A673 (cell line): ENCODE measurements at regions not wholly inside any gene's neighbourhood (a gene's known extent, or its start where the extent isn't known, plus 50 kb on each side); places are given as distances from the start of the nearest gene placed in this dataset.
A peak's percentile ranks its signal among the peaks of the same experiment; 100 is the strongest.

Experiments used
- BruUV-seq: library from RNA; stranded (reverse); fragments of 400-500 nt; replicated peaks from 2 replicates; lab custom pipeline; 2021; lab: Mats Ljungman, UMichigan
- CTCF ChIA-PET: fragments of 300-600 bp; sonication (Branson Sonifier 250); formaldehyde crosslinking; loops from one replicate; lab custom pipeline; 2022; ENCODE audit warnings: antibody characterized with exemption; lab: Charles Lee
- POLR2A ChIA-PET: fragments of 300-600 bp; sonication (Branson Sonifier 250); formaldehyde crosslinking; loops from one replicate; lab custom pipeline; 2022; ENCODE audit warnings: antibody characterized with exemption; ENCODE audit not compliant: low non-redundant PET; lab: Charles Lee
- DNase-seq: peaks from one replicate; pipeline ENCODE4 v3.0.0-alpha.2; 2015; ENCODE audit warnings: low spot score
- H3K27ac ChIP-seq: fragments of 200-600 bp; sonication (generic); 2 replicates; pipeline ENCODE4 v1.5.1; 2016; ENCODE audit warnings: mixed run types, low read depth, mild to moderate bottlenecking, mixed read lengths, antibody characterized with exemption, low read length; ENCODE audit not compliant: poor library complexity, severe bottlenecking
- H3K27me3 ChIP-seq: fragments of 200-600 bp; sonication (generic); replicated peaks from 2 replicates; pipeline ENCODE4 v1.6.1; 2017; ENCODE audit warnings: mixed run types, low read depth, mild to moderate bottlenecking, mixed read lengths, antibody characterized with exemption, low read length; ENCODE audit not compliant: insufficient read depth, poor library complexity
- H3K36me3 ChIP-seq: fragments of 200-600 bp; sonication (generic); 2 replicates; pipeline ENCODE4 v1.6.1; 2016; ENCODE audit warnings: mixed run types, mild to moderate bottlenecking, mixed read lengths, antibody characterized with exemption, low read length; ENCODE audit not compliant: insufficient read depth, poor library complexity, severe bottlenecking
- H3K4me1 ChIP-seq: fragments of 200-600 bp; sonication (generic); 2 replicates; pipeline ENCODE4 v1.6.1; 2017; ENCODE audit warnings: mixed run types, mild to moderate bottlenecking, mixed read lengths, antibody characterized with exemption, low read length; ENCODE audit not compliant: insufficient read depth, poor library complexity, severe bottlenecking
- H3K4me3 ChIP-seq: fragments of 200-600 bp; sonication (generic); 2 replicates; pipeline ENCODE4 v1.5.1; 2016; ENCODE audit warnings: low read depth, mixed run types, mild to moderate bottlenecking, mixed read lengths, low read length; ENCODE audit not compliant: poor library complexity, severe bottlenecking
- H3K9me3 ChIP-seq: fragments of 200-600 bp; sonication (generic); 2 replicates; pipeline ENCODE4 v1.6.1; 2016; ENCODE audit warnings: mixed run types, low read depth, mild to moderate bottlenecking, mixed read lengths, antibody characterized with exemption, low read length; ENCODE audit not compliant: poor library complexity, severe bottlenecking
- CTCF ChIP-seq: fragments of 300-800, 200-600 bp; sonication (generic); conservative IDR thresholded peaks from 2 replicates; pipeline ENCODE4 v1.5.1; 2017; ENCODE audit warnings: low read depth, mild to moderate bottlenecking, antibody characterized with exemption, low read length, moderate library complexity, mixed read lengths
- EZH2 ChIP-seq: fragments of 200-600 bp; sonication (generic); IDR thresholded peaks from 2 replicates; pipeline ENCODE4 v1.6.1; 2017; ENCODE audit warnings: borderline replicate concordance, low read depth, mild to moderate bottlenecking, mixed read lengths, antibody characterized with exemption, low read length; ENCODE audit not compliant: poor library complexity, severe bottlenecking
- intact Hi-C: fragments of 100-400 bp; cut with micrococcal nuclease; formaldehyde crosslinking; loops from one replicate; pipeline ENCODE4 v1.10.0; 2022; ENCODE audit not compliant: unreplicated experiment

- no peak for TF ChIP-seq EZH2
- no peak for TF ChIP-seq CTCF
- H3K4me1 ChIP-seq, result peaks cover 13% of the 10 kb centered on the region
- no peak overlapping the region for H3K4me3 ChIP-seq
- no TSS peak for BruUV-seq
- H3K27me3 ChIP-seq, result no peaks in the 10 kb centered on the region
- no peaks in the 10 kb centered on the region for H3K36me3 ChIP-seq
- ChIA-PET CTCF (no interaction called here), POLR2A (no interaction called here)
- H3K9me3 ChIP-seq, result no peaks in the 10 kb centered on the region
- H3K27ac ChIP-seq, result no peak overlapping the region
- intact Hi-C loops, result no loop called here
- no peak for DNase-seq
These were observed 292.1 kb upstream of the ATP2B1 start for GRCh38 chr12:90000721-90001120.

GRCh38 chr12:89999699-90000505, 291.3 kb upstream of the ATP2B1 start:
- peaks cover 13% of the 10 kb centered on the region for H3K4me1 ChIP-seq
- POLR2A ChIA-PET, result no interaction called here
- H3K27ac ChIP-seq, result no peak overlapping the region
- H3K4me3 ChIP-seq, result no peak overlapping the region
- BruUV-seq, result no TSS peak
- H3K36me3 ChIP-seq, result no peaks in the 10 kb centered on the region
- H3K27me3 ChIP-seq, result no peaks in the 10 kb centered on the region
- DNase-seq, result peak; percentile 76
- intact Hi-C loops, result no loop called here
- CTCF ChIA-PET, result no interaction called here
- TF ChIP-seq CTCF (no peak), EZH2 (no peak)
- no peaks in the 10 kb centered on the region for H3K9me3 ChIP-seq

DNA sequence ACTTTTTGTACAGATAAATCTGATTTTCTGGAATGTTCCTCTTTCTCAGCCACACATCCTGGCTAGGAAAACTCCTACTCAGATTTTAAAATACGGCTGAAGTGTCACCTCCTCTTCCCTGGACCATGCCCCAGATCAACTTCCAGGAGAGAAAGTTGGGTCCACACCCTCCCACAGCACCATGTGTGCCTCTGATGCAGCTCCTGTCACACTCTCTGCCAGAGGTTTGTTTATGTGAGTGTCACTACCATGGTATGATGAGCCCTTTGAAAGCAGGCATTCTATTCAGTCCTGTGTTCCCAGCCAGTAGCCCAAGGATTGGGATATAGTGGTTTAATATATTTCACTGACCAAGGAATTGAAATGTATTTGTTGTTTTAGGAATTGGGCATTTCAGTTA, 287.2 kb upstream of the ATP2B1 start:
- ChIA-PET CTCF (no interaction called here), POLR2A (no interaction called here)
- TF ChIP-seq EZH2 (no peak), CTCF (no peak)
- H3K27me3 ChIP-seq, result peaks cover 1% of the 10 kb centered on the region
- peaks cover 33% of the 10 kb centered on the region for H3K4me1 ChIP-seq
- DNase-seq, result no peak
- BruUV-seq, result no TSS peak
- no peak overlapping the region for H3K4me3 ChIP-seq
- H3K27ac ChIP-seq, result no peak overlapping the region
- H3K36me3 ChIP-seq, result no peaks in the 10 kb centered on the region
- intact Hi-C loops, result no loop called here
- no peaks in the 10 kb centered on the region for H3K9me3 ChIP-seq
